ENCODE measurements at regions not wholly inside any gene's neighbourhood (a gene's known extent, or its start where the extent isn't known, plus 50 kb on each side); places are given as distances from the start of the nearest gene placed in this dataset.
"Not testable (repeated sequence)": the region's sequence is repeated elsewhere in the genome, so short reads cannot be mapped to it uniquely, and the experiment has no call there.

- TF ChIP-seq CTCF (IDR thresholded peaks at IDR 0.05): no peak
- no peak for DNase-seq (ENCODE audit: low spot score)
- no peak overlapping the region for H3K4me3 Mint-ChIP-seq (ENCODE audit: unreplicated experiment)
- H3K4me1 Mint-ChIP-seq (ENCODE audit: low read depth): no peaks in the 10 kb centered on the region
- H3K36me3 Mint-ChIP-seq (ENCODE audit: low read depth): no peaks in the 10 kb centered on the region
- peaks cover 33% of the 10 kb centered on the region for H3K9me3 Mint-ChIP-seq (ENCODE audit: low read depth)
- H3K27me3 Mint-ChIP-seq (ENCODE audit: low read depth): no peaks in the 10 kb centered on the region
- H3K27ac Mint-ChIP-seq (ENCODE audit: unreplicated experiment): no peak overlapping the region
These were observed 211.3 kb downstream of the ALG10 start for GRCh38 chr12:34233618-34234017.

- Mint-ChIP-seq H3K27ac (ENCODE audit: unreplicated experiment) (no peak overlapping the region), H3K9me3 (ENCODE audit: low read depth) (peaks cover 34% of the 10 kb centered on the region)
These were observed 213.8 kb downstream of the ALG10 start for GRCh38 chr12:34236073-34236472.

GRCh38 chr12:34244608-34245007, 222.3 kb downstream of the ALG10 start:
- no peak overlapping the region for H3K4me3 Mint-ChIP-seq (ENCODE audit: unreplicated experiment)
- TF ChIP-seq CTCF (IDR thresholded peaks at IDR 0.05): no peak
- no peak overlapping the region for H3K27ac Mint-ChIP-seq (ENCODE audit: unreplicated experiment)
- peaks cover 50% of the 10 kb centered on the region for H3K9me3 Mint-ChIP-seq (ENCODE audit: low read depth)
- no peaks in the 10 kb centered on the region for H3K27me3 Mint-ChIP-seq (ENCODE audit: low read depth)
- no peaks in the 10 kb centered on the region for H3K36me3 Mint-ChIP-seq (ENCODE audit: low read depth)
- H3K4me1 Mint-ChIP-seq (ENCODE audit: low read depth): no peaks in the 10 kb centered on the region
- no peak for DNase-seq (ENCODE audit: low spot score)

More at GRCh38 chr12:34236073-34236472, 213.8 kb downstream of the ALG10 start:
- no peak for DNase-seq (ENCODE audit: low spot score)
- no peaks in the 10 kb centered on the region for H3K4me1 Mint-ChIP-seq (ENCODE audit: low read depth)
- TF ChIP-seq CTCF (IDR thresholded peaks at IDR 0.05): no peak
- H3K4me3 Mint-ChIP-seq (ENCODE audit: unreplicated experiment): no peak overlapping the region
- H3K27me3 Mint-ChIP-seq (ENCODE audit: low read depth): no peaks in the 10 kb centered on the region
- no peaks in the 10 kb centered on the region for H3K36me3 Mint-ChIP-seq (ENCODE audit: low read depth)

GRCh38 chr12:34249271-34249670, 227.0 kb downstream of the ALG10 start:
- TF ChIP-seq CTCF (IDR thresholded peaks at IDR 0.05): no peak
- Mint-ChIP-seq H3K36me3 (ENCODE audit: low read depth) (no peaks in the 10 kb centered on the region), H3K4me3 (ENCODE audit: unreplicated experiment) (no peak overlapping the region), H3K4me1 (ENCODE audit: low read depth) (no peaks in the 10 kb centered on the region), H3K27me3 (ENCODE audit: low read depth) (no peaks in the 10 kb centered on the region), H3K27ac (ENCODE audit: unreplicated experiment) (no peak overlapping the region), H3K9me3 (ENCODE audit: low read depth) (peaks cover 35% of the 10 kb centered on the region)
- DNase-seq (ENCODE audit: low spot score): no peak

- H3K4me1 Mint-ChIP-seq (ENCODE audit: low read depth); H3K27me3 Mint-ChIP-seq (ENCODE audit: low read depth); DNase-seq (ENCODE audit: low spot score); H3K36me3 Mint-ChIP-seq (ENCODE audit: low read depth); H3K27ac Mint-ChIP-seq (ENCODE audit: unreplicated experiment); H3K4me3 Mint-ChIP-seq (ENCODE audit: unreplicated experiment): not testable (repeated sequence)
- peaks cover 26% of the 10 kb centered on the region for H3K9me3 Mint-ChIP-seq (ENCODE audit: low read depth)
These were observed 229.6 kb downstream of the ALG10 start for GRCh38 chr12:34251879-34252278.

- DNase-seq (ENCODE audit: low spot score): no peak
- no peaks in the 10 kb centered on the region for H3K27me3 Mint-ChIP-seq (ENCODE audit: low read depth)
- H3K9me3 Mint-ChIP-seq (ENCODE audit: low read depth): peaks cover 20% of the 10 kb centered on the region
- no peak overlapping the region for H3K4me3 Mint-ChIP-seq (ENCODE audit: unreplicated experiment)
- no peak overlapping the region for H3K27ac Mint-ChIP-seq (ENCODE audit: unreplicated experiment)
- no peaks in the 10 kb centered on the region for H3K4me1 Mint-ChIP-seq (ENCODE audit: low read depth)
- no peaks in the 10 kb centered on the region for H3K36me3 Mint-ChIP-seq (ENCODE audit: low read depth)
- no peak for TF ChIP-seq CTCF (IDR thresholded peaks at IDR 0.05)
These were observed 231.4 kb downstream of the ALG10 start for GRCh38 chr12:34253674-34254073.

All from chondrocyte (in vitro differentiated cells).